NCI-H748 (cell line): ENCODE measurements at regions not wholly inside any gene's neighbourhood (a gene's known extent, or its start where the extent isn't known, plus 50 kb on each side); places are given as distances from the start of the nearest gene placed in this dataset.
"Not testable (repeated sequence)": the region's sequence is repeated elsewhere in the genome, so short reads cannot be mapped to it uniquely, and the experiment has no call there.

Source experiments
- DNase-seq: peaks from one replicate; lab custom pipeline; 2025; ENCODE audit not compliant: unreplicated experiment; lab: John Stamatoyannopoulos, UW

GRCh38 chr9:85344901-85345300 is 396.9 kb downstream of the AGTPBP1 start:
- DNase-seq = no peak

- DNase-seq = no peak
Measured at GRCh38 chr9:85339338-85339737, 402.4 kb downstream of the AGTPBP1 start.

GRCh38 chr9:85334228-85334627 is 407.5 kb downstream of the AGTPBP1 start:
- DNase-seq = no peak

GRCh38 chr9:85332487-85332886 is 409.3 kb downstream of the AGTPBP1 start:
- peak; percentile 30 for DNase-seq

- DNase-seq = no peak
Measured at GRCh38 chr9:85331626-85332025, 410.1 kb downstream of the AGTPBP1 start.

- DNase-seq = peak; percentile 10
Measured at GRCh38 chr9:85322592-85322991, 419.2 kb downstream of the AGTPBP1 start.

- DNase-seq = no peak
Measured at GRCh38 chr9:85321561-85321960, 420.2 kb downstream of the AGTPBP1 start.

GRCh38 chr9:85319936-85320656 is 421.7 kb downstream of the AGTPBP1 start:
- DNase-seq = no peak

GRCh38 chr9:85315535-85315934 is 426.2 kb downstream of the AGTPBP1 start:
- DNase-seq = not testable (repeated sequence)

GRCh38 chr9:85310573-85310972 is 431.2 kb downstream of the AGTPBP1 start:
- no peak for DNase-seq

GRCh38 chr9:85303757-85304134 is 438.0 kb downstream of the AGTPBP1 start:
- DNase-seq = no peak

- DNase-seq = no peak
Measured at GRCh38 chr9:85302938-85303756, 438.6 kb downstream of the AGTPBP1 start.

GRCh38 chr9:85298499-85298898 is 443.3 kb downstream of the AGTPBP1 start:
- DNase-seq = no peak

GRCh38 chr9:85295244-85295643 is 446.5 kb downstream of the AGTPBP1 start:
- DNase-seq = not testable (repeated sequence)

- DNase-seq = no peak
Measured at GRCh38 chr9:85292261-85292660, 449.5 kb downstream of the AGTPBP1 start.

GRCh38 chr9:85291266-85291665 is 450.5 kb downstream of the AGTPBP1 start:
- DNase-seq = no peak

GRCh38 chr9:85290019-85290418 is 451.7 kb downstream of the AGTPBP1 start:
- no peak for DNase-seq

GRCh38 chr9:85289142-85289541 is 452.6 kb downstream of the AGTPBP1 start:
- DNase-seq = no peak

- DNase-seq = no peak
Measured at GRCh38 chr9:85283421-85283820, 458.3 kb downstream of the AGTPBP1 start.

GRCh38 chr9:85278769-85279168 is 463.0 kb downstream of the AGTPBP1 start:
- no peak for DNase-seq

- no peak for DNase-seq
Measured at GRCh38 chr9:85276741-85277140, 465.0 kb downstream of the AGTPBP1 start.

GRCh38 chr9:85269811-85270210 is 471.9 kb downstream of the AGTPBP1 start:
- DNase-seq = no peak
